NCI-H69 (cell line): ENCODE measurements at regions not wholly inside any gene's neighbourhood (a gene's known extent, or its start where the extent isn't known, plus 50 kb on each side); places are given as distances from the start of the nearest gene placed in this dataset.

Source experiments
- DNase-seq: peaks from one replicate; lab custom pipeline; 2025; lab: John Stamatoyannopoulos, UW

DNA sequence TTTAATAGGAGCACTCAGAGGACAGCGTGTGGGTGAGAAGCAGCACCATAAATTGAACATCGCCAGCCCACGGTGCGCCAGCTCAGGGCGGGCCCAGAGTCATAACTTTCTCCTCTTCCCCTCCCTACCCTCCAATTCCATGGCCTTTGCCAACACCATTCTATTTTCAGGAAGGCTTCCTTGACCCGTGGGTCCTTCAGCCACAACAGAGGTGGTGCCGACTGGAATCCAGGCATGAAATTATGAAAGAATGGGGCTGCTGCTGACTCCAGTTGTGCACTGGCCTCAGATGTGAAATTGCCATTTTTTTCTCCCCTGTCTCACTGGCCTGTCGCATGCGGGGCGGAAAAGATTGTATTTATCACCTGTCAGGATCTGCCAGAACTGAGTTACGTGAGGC, 345.9 kb downstream of the MIAT start:
- DNase-seq: no peak

DNA sequence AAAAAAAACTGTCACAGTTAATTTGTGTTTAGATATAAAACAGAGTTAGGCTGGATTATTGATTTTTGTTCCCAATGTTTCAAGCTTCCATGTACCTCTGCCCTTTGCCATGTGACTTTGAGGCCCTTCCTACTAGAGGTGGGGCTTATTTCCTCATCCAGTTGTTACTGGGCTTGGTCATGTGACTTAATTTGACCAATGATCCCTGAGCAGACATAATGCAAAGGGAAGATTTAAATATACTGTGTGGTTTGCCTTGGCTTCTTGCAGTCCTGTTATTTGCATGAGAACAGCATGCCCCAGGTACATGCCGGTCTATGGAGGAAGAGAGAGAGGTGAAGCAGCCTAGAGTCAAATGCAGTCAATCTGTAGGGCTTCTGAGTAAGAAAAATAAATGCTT, 347.0 kb downstream of the MIAT start:
- no peak for DNase-seq

DNA sequence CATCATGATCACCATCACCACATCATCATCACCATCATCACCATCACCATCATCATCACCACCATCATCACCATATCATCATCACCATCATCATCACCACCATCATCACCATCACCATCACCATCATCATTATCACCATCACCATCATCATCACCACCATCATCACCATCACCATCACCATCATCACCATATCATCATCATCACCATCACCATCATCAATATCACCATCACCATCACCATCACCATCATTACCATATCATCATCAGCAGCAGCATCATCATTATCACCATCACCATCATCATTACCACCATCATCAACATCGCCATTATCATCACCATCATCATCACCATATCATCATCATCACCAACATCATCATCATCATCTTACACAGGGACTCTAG, 351.1 kb downstream of the MIAT start:
- no peak for DNase-seq

DNA sequence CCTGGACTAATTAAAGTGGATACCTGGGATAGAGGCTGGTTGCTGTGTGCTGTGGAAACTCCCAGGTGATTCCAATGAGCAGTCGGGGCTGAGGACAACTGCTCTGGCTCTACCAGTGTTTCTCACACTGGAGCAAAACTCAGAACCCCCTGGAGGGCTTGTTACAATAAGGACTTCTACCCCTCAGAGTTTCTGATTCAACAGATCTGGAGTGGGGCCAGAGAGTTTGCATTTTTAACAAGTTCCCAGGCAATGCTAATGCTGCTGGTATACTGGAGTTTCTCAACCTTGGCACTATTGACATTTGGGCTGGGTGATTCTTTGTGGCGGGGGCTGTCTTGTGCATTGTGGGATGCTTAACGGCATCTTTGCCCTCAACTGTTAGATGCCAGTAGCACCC, 353.7 kb downstream of the MIAT start:
- no peak for DNase-seq

DNA sequence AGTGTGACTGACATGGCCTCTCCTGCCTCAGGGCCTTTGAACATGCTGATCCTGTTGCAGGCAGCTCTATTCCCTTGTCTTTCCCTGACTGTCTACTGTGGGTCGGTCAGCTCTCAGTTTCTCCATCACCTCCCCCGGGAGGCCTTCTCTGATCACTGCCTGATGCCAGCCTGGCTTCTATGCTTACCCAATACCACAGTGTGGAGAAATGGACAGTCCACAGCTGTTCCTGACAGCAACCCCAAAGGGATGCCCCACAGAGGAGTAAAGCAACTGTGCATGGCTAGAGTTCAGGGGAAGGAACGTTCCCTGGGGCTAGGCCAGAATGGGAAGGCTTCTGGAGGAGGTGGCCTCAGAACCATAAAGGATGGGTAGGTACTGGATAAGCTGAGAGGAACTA, 354.3 kb downstream of the MIAT start:
- DNase-seq: no peak

DNA sequence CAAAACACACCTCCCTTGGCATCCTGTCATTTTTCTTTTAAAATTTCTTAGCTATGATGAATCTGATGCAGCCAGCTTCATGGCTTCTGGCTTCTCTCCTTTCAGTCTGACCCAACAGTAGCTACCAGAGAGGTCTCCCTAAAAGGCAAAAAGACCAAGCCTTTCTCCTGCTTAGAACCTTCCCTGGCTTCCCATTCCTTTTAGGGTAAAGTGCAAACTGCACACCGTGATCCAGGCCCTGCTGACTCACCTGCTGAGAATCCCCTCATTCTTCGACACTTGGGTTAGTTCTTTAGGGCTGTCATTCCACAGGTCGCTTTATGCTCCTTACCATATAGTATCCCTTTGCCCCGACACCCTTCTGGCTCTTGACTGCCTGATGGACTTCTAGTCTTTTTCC, 362.4 kb downstream of the MIAT start:
- no peak for DNase-seq

DNA sequence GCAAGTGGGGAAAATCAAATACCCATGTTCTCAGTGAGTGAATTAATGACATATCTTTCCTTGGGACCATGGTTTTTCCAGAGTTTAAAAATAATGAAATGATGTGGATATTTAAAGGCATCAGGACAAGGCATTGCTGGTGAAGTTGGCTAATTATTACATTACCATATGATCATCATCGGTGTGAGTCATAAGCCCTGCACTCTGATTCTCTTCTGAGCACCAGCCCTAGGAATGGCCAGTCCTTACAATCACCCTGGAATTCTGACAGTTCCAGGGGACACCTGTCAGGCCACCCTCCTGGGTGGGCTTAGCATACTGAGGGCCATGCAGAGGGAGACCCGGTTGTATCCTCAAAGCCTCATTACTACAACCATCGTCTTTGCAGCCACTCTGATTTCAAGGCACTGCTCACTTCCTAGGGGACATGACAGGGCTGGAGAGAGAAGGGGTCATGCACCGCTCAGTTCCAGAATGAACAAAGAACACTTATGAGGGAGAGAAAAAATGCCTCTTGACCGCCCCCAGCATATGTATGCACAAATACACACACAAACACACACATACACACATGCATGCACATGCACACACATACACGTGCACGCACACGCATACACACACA, 365.0 kb downstream of the MIAT start:
- no peak for DNase-seq

DNA sequence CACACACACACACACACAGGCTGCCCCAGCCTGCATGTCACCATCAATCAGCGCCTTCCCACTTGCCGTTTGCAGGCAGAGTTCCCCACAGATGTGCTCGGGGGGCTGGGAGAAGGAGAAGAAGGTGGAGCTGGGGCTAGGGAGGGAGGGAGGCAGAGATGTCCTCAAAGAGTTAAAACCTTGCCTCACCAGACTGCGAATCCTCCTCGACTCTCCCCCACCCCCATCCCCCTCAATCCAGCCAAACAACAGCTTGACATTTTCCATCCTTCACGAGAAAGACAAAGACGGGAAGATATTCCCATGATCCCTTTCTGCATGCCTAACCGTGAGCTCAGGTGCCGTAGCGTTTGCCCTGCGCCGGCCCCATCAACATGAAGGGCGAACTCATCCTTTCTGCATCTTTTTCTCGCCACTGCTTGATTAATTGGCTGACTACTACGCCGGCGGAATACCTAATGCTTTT, 365.5 kb downstream of the MIAT start:
- no peak for DNase-seq

DNA sequence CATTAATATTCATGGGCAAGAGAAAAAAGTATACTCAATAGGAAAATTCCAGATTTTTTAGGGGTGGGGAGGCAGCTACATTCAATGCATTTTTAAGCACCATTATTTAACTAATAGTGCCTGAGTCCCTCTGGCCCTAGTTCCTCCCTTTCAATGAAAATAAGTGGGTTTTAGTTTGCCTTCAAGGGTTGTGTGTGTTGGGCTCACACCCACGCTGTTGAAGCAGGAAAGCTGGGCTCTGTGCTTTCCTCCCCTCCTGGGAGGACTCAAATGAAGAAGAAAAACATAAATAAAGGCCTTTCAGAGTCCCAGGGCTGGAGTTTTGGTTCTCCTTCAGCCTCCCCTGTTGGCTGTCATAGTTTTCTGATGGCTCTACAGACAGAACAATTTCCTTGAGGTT, 366.2 kb downstream of the MIAT start:
- DNase-seq: no peak

DNA sequence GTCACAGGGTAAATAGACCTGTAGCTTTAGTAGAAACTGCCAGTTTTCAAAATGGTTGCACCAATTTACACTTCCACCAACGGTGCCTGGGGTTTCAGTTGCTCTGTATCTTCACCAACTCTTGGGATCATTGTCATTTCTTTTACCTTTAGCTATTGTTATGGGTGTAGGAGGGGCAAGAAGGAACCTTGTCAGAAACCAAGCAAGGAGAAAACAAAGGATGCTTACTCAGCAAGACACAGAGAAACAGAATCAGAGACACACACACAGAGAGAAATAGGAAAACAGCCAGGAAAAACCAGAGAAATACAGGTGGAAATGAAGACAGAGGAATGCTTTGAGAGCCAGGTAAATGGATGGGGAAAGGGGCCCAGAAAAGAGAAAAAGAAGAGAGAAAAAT, 367.6 kb downstream of the MIAT start:
- DNase-seq: no peak

DNA sequence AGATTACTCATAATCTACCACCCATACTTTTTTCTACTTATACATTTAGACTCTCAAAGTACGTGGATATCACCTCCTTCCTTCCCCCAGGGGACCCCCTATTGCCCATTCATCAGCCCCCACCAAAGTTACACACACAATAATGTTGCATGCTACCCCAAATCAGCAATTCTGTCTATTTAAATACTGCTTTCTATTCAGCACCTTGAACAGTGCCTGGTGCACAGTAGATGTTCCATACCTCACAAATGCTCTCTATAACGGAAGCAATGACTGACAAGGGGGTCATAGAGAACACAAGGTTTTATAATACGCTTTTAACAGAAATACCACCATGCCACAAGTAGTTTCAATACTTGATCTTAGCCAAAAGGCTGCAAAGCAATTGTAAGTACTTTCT, 370.7 kb downstream of the MIAT start:
- no peak for DNase-seq

DNA sequence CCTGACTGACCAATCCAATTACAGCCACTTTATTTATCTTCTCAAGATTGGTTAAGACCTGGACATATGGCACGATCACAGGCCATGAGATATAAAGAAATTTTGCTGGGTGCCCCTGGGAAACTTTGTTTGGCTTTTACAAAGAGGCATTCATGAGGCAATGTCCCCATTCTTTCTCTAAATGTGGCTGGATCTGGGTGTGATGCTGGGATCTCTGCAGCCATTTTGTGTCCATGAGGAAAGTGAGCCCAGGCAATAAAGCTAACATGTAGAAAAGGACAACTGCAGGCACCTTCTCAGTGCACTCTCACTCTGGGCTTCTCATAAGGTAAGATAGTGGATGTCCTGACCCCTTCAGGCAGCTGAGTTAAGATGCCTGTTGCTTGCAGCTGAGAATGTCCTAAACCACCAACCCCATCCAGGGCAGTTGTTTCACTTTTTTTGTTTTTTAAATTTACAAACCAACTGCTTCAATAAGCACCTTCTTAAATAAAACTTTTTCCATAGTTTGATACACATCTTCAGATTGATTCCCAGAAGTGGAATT, 372.3 kb downstream of the MIAT start:
- DNase-seq: no peak

DNA sequence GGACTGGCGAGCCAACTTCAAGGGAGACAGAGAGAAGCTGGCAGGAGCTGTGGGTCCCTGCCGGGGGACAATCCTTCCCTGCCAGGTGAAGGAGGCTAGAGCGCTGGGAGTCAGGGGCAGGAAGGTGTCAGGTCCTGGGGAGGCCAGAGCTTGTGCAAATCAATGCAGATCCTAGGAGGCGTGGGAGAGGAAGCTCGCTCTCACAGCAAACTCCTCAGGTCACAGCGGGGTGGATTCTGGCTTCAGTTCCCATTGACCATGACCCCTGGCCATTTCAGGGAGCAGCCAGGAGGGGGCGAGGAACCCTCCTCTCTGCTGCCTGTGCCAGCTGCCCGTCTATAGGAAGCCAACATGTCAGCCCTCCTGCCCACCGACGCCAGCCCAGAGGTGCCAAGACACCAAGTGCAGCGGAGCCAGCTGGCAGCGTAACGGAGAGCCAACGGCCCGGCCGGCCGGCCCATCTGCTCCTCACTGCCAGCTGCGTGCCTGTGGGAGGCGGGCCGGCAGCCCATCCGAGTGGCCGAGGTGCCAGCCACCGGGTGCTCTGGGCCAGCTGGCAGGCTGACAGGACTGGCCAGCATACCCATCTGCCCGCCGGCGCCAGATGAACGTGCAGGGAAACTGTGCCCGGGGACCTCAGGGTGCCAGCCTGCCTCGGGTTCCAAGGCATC, 374.8 kb downstream of the MIAT start:
- peak; percentile 21 for DNase-seq

DNA sequence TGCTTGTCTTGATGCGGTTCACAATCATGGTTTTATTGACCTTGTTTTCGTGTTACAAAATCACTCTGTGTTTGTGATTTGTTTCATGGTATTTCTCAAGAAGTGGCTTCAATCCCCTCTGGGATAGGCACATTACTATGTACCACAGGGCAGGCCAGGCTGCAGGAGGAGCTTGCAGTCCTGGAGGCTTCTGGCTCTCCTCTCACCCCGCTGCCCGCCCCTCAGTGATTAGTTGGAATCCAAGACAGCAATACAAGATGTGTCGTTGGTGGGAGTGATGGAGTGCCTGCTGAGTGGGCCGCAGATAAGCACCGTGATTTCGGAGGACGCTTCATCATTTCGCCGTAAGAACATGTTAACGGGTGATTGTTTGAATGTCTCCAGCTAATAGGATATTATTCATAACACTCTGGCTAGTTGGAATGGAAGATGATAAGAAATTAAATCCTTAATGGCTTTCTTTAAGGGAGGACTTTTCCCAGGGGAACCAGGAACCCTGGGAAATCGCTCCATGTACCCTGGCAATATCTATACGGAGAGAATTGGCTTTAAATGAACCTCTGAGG, 384.4 kb downstream of the MIAT start:
- DNase-seq: no peak

DNA sequence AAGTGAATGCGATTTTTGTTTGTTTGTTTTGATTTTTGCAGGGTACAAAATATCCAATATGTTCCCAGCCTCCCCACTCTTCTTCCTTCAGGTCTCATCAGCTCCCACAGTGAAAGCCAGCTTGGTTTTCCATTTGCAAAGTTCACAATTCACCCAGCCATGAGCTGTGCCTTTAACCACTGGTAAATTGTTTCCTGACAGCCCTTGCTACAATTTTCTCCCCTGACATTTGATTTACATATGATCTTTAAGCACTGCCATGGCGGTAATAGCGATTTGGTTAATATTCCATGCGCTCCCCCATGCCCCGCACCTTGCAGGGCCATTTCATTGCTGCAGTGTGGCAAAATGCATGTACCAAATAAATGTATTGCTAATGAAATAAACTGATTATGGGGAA, 385.9 kb downstream of the MIAT start:
- DNase-seq: no peak

DNA sequence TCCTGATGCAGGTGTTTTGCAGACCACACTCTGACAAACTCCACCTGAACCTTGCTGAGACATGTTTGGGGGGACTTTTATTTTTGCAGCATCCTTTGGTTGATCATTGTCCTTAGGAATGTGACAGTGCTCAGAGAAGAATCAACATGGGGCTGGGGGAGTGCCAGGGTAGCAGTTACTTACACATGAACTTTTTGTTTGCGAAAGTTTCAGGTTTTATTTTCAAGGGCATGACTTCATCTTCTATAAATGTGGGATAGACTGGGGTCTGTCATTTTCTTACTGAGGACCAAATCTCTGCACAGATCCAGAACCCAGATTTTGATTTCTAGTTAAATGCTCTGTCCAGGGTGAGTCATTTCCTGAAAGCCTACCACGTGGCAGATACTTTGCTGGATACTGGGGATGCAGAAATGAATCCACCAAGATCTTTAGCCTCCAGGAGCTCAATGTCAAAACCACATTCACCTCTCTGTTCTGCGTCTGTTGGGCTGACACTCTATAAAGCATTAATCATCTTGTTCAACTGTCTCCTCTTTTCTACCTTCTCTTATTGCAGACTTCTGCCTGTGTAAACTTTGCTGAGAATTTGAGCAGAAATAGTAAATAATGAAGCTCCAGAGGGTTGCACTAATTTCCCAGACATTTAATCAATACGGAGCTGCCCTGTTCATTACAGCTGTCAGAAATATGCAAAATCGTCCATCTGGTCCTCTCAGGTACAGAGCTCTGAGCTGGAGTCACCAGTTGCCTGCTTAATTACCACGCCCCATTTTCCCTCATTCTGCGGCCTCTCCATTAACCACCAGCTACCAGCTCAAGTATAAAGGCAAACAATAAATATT, 387.9 kb downstream of the MIAT start:
- peak; percentile 42 for DNase-seq

DNA sequence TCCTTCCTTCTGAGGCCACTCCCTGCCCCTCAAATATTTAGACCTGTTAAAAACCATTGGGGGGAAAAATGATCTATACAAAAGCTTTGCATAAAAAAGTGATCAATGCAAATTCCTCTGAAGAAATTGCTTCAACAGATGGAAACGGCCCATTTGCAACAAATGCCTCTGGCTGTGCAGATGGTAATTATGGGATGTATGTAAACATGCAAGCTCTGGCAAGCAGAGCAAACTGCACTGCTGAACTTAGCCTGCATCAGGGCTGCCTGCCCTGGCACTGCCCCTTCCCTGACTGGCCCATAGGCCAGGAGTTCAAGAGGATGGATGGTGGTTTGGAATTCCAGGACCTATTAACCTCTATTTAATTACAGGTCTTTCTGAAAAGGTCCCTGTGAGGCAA, 388.7 kb downstream of the MIAT start:
- DNase-seq: peak; percentile 42

DNA sequence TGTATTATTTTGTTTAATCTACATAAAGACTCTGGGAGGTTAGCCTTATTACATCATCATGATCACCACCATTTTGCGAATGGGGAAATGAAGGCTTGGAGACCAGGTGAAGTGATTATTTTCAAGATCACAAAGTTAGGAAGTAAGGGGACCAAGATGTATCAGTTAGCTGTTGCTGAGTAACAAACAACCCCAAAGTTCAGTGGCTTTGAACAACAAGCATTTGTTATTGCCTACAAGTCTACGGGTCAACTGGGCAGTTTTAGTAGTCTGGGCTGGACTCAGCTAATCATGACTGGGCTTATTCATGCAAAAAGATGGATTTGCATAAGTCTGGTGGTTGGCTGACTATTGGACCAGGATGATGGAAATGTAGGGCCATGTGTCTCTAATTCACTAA, 389.2 kb downstream of the MIAT start:
- DNase-seq: no peak

DNA sequence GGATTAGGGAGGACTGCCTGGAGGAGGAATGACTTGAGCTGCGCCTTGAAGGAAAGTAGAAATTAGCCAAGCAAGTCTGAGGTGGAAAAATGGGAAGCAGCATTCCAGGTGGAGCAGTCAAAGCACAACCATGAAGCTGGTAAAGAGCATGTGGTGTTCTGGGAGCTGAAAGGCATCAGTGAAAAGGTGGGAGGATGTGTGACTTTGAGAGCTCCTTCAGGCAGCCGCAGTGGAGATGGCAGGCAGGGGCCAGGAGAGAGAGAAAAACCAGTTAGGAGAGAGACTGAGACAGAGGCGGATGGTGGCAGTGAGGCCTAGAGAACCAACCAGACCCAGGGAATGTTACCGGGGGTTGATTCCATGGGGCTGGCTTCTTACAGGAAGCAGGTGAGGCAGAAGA, 393.4 kb downstream of the MIAT start:
- no peak for DNase-seq

DNA sequence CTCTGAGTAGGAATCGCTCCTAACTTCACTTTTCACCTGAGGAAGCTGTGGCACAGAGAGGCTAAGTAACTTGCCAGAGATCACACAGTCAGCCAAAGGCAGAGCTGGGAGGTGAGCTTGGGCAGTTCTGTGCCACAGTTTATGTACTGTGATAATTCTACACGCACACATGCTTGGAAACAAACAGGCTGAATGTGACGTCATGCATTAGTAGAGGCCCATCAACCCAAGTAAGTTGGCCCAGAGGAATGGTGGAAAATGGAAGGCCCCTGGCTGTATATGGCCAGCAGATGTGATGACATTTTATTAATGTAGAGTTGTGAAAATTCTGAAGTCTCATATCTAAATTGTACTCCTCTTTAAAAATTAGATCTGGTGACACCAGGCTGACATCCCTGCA, 394.0 kb downstream of the MIAT start:
- DNase-seq: no peak

DNA sequence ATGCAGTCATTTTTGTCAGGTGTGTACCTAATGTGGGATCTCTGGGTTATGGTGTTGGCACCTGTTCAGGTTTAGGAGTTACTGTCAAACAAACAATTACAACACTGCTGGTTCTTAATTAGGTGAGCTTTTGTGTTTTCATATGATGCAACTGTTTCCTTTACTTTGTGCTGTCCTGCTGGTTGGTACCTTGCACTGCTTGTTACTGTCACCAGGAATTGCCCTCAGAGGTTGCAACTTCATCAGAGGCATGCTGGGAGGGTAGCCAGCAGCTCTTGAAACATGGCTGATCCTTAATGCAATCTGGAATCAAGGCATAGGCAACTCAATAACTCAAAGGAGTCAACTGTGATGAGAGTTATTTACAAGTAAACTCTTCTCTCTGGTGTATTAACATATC, 400.3 kb downstream of the MIAT start:
- peak; percentile 6 for DNase-seq

DNA sequence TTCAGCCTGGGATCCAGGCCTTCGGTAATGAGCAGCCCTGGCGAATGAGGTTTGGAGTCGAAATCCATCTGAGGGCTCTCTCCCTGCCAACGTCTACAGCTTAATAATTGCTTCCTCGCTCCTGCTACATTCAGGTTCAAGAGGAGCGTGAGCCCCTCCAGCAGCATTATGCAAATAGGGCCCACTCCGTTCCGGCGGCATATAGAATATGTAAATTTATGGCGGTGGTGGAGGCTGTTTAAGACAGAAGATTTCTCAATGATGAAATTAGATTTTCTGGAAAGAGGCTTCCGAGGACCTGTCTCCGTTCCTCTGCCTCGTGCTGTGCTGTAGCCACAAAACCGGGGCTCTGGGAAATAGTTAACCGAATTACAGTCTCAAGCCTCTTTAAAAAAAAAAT, 402.8 kb downstream of the MIAT start:
- no peak for DNase-seq

DNA sequence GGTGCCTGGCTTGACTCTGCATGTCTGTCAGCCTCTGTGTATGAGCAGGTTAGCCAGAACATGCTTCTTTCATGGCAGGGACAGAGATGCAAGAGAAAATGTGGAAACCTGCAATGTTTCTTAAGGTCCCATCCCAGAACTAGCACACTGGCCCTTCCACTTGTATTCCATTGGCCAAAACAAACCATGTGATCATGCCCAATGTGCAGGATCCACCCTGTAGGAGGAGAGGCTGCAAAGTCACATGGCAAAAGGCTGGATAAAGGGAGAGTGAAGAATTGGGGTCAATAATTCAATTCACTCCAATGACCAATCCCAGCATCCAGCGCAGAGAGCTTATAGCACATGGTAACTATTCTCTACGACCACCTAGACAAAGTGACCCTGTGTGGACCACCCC, 405.5 kb downstream of the MIAT start:
- no peak for DNase-seq
